ENCODE measurements at regions not wholly inside any gene's neighbourhood (a gene's known extent, or its start where the extent isn't known, plus 50 kb on each side); places are given as distances from the start of the nearest gene placed in this dataset.
"Not testable (repeated sequence)": the region's sequence is repeated elsewhere in the genome, so short reads cannot be mapped to it uniquely, and the experiment has no call there.

DNA sequence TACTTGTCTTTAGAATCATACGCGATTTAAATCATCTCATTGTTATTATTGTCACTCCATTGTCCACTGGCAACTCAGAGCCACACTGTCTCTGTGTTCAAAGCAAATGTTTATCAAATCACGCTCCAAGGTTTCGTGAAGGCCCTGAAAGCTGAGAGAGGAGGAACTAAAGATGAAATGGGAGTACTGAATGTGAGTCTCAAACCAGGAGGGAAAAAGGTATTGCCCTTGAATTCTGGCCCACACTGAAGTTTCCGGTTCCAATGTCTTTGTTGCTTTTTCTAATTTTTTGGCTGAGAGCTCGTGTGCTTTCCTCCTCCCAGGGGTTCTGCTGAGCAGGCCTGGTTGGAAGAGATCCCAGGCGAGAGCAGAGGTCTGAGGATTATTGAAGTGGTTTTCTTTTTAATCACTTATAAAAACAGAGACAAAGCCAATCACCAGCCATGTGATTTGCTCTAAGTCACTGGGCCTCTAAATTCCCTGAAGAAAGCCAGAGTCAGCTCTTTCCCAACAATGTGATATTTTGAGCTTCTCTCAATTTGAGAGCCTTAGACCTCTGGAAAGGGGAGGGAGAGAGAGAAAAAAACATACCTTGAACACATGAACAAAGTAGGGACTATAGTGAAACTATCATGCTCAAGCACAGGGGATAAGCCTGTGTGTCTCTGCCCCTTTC, 420.8 kb upstream of the GRAMD2B start:
- DNase-seq: no peak

DNA sequence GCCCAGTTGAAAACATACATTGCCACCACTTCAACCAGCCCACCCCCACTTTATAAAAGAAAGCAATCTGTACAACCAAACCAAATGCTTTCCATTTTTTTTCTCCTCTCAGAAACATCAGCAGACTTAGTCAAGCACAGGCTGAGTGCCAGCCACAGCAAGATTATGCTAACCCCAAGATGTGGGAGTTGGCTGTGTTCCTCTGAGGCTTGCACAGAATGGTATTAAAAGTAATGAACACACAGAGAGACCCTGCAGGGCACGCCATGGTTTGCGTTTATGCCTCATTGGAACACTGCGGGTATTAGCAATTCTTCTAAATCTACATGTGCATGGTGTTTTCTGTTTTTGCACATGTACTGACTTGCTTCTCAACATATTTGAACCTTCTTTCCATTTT, 419.9 kb upstream of the GRAMD2B start:
- DNase-seq: no peak

DNA sequence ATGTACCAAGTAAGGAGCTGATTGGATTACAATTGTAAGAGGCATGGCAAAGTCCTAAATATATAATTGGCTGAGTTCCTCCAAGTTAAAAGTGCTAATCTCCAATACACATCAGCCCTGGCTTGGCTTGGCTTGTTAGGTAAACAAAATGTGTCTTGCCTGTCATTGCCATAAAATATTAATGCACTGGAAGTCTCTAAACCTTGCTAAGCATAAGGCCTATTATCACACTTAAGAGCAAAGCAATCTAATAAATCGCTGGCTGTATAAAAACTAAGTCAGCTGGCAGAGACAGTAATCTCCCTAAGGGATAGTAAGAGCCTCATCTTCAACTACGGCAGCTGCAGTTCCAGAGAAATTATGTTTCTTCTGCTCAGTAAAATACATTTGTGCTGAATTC, 418.6 kb upstream of the GRAMD2B start:
- no peak for DNase-seq

DNA sequence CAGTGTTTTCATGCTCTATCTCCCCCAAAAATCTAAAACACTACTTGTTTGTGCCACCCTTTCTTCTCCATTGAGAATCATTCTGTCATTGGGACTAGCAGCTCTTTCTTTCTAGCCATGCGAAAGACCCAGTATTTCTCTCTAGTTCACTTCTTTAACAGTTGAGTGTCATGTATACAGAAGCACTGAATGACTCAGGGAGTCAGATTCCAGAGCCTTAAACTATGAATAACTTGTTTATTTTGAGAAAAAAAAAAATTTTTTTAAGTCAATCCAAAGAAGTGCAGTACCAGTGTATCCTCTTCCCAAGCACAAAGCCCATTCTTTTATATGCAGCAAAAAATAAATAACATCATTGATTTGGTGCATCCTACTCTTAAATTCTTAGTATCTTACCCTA, 415.4 kb upstream of the GRAMD2B start:
- no peak for DNase-seq

DNA sequence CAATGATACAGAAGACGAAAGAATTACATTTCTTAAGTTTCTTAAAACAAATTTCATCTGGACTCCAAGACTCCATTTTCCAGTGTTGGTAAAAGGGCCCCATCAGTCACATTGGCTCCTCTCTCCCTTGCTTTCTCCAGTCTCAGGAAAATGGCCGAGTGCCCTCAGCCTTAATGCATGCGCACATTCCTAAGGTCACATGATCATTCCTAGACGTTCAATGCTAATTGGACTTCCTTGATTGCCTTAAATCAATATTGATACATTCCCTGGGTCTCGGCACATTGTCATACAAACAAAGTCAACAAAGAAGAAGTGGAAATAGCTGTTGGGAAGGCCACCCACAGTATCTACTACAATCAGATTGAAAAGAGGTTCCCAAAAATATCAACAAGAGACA, 413.6 kb upstream of the GRAMD2B start:
- no peak for DNase-seq

DNA sequence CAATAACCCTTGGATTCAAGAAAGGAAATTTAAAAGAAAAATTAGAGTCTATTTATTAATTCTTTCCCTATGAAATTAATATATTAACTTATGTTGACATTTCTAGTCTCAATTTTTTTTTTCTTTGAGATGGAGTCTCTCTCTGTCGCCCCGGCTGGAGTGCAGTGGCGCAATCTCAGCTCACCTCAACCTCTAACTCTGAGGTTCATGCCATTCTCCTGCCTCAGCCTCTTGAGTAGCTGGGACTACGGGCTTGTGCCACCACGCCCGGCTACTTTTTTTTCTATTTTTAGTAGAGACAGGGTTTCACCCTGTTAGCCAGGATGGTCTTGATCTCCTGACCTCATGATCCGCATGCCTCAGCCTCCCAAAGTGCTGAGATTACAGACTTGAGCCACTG, 411.7 kb upstream of the GRAMD2B start:
- not testable (repeated sequence) for DNase-seq

DNA sequence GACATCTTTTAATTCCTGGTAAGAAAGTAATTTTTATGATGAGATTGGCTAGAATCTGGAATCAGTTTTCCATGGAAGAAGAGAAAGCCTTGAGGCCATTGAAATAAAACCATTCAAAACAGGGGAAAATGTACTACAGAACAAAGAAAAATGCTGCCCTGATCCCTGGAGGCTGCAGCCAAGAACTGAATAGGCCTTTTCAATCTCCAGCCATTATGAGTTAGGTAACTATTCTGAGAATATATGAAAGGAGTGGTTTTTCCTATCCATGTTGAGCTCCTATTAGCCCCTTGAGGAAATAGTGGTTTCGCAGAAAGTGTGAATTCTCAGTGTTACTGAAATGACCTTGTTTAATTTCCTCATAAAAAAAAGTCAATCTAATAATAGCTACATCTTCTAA, 408.5 kb upstream of the GRAMD2B start:
- no peak for DNase-seq

DNA sequence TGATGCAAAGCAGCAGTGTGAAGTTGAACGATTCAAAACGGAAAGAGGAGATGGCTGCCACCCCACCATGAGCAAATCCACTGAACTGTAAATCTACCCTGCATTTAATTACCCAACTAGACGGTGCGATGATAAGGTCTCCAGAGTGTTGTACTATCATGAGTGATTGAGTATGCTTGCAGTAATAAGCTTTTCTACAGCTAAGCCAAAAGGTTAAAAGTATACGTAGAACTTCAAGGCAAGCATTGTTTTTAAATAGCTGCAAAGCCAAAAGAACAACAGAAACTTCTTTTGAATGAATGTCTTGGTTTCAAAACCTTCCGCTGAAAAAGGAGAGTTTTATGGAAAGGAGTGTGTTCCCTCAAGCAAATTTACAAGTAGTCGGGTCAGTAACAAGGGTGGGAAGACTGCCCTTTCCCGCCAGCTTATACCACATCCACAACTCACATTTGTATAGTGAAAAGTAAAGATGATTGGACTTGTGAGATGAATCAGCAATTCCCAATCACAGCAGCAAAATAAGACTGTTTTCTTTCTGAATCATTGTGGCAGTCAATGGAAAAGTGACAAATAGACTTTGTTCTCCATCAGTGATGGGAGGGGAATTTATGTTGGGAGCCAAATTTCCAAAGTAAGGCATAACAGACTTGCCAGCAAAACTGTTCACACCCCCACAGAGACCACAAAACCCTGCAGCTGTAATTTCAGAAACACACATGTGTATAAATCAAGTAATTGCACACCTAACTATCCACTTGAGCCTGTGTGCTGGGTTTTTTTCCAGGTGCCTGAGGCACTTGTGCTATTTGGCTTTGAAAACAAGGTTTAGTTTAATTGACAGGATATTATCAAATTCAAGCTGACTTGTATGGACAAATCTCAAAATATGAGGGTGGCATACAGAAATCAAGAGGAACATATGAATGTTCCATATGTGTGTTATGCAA, 407.7 kb upstream of the GRAMD2B start:
- DNase-seq: peak; percentile 51

DNA sequence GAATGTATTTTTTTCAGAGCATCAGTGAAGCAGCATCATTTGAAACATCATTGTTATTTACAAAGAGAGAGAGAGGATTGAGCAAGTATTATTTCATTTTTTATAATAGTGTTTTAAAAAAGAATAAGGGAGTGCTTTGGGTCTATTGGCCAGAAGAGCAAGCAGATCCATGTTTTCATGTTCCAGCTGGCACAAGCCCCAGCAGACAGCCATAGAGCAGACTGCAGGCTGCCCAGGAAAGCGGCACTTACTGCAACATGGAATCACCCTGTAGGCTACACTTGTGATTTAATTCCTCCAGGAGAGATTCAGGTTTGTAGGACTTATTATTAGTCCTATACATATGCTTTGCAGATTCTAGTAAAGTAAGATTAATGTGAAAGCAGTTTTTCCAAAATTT, 407.0 kb upstream of the GRAMD2B start:
- DNase-seq: peak; percentile 26

DNA sequence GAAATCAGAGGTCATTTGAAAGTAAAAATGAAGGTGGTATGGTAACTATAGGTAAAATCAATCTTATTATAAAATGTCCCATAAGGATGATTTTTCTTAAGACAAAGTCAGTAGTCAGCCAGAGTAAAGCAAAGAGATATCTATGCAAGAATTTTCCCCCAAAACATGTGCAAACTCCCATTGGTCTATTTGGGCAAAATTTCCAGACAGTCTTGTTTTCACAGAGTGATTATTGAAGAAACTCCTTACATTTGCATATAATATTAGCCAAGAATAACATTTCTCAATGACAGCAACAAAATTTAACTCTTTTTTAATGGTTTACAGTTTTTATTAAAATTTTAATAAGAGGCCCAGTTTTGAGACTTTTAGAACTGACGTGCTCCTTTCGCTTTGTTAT, 406.1 kb upstream of the GRAMD2B start:
- no peak for DNase-seq

DNA sequence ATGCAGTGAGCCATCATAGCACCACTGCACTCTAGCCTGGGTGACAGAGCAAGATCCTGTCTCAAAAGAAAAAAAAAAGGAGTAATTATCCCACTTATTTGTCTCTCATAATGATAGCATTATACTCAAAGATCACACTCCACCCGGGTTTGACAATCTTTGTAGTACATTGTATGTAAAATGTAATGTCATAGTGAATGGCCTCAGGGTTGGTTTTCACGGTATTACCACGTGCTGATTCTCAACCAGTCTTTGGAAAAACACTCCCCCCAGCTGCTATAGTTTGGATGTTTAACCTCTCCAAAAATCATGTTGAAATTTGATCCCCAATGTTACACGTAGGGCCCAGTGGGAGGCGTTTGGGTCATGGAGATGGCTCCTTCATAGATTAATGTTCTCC, 402.4 kb upstream of the GRAMD2B start:
- no peak for DNase-seq

DNA sequence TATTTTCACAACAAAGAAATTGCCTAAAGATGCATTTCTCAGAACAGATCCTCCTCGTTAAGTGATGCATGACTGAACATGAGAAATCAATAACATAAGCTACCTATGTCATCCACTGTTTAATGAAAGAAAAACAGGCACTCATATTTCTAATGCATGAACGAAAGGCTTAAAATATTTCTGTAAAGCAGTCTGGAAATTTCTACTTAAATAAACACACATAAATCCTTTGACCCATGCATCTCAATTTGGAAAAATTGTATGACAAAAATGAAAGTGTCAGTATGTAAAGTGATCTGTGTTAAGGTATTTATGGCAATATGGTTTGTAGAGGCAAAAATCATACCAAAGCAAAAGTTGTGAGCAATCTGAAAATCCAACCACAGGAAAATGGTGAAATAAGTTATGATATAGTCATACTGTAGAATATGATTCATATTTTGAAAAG, 399.2 kb upstream of the GRAMD2B start:
- no peak for DNase-seq

DNA sequence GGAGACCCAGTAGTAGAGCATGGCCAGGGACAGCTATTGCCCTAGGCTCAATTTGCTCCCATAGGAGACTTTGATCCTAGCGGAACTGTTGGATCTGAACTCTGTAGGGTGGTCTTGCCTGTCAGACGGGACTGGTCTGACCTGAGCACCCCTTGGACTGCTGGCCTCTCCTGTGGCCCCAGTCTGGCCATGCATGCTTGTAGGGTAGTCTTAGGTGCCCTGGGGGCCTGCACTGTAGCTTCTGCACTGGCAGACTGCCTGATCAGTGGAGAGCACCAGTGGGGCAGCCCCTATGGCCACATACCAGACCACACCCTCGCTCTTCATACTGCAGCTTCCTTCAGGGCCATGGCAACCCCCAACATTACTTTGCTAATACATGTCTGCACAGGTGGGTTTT, 396.1 kb upstream of the GRAMD2B start:
- DNase-seq: no peak

DNA sequence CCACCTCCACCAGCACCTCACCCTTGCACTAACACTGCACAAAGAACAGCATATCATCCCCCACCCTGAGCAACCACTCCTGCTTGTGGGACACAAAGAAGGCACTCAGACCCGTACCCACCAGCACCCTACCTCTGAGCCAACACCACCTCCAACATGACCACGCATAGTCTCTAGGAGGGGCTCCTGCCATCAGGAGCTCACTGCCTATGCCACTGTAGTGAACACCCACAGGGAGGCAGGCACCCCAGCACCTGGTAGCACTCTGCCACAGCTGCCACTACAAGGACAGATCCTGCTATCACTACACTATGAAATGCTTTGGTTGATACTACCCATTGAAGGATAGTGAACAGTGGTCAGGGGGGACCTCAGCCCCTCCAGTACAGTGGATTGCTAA, 395.6 kb upstream of the GRAMD2B start:
- no peak for DNase-seq

DNA sequence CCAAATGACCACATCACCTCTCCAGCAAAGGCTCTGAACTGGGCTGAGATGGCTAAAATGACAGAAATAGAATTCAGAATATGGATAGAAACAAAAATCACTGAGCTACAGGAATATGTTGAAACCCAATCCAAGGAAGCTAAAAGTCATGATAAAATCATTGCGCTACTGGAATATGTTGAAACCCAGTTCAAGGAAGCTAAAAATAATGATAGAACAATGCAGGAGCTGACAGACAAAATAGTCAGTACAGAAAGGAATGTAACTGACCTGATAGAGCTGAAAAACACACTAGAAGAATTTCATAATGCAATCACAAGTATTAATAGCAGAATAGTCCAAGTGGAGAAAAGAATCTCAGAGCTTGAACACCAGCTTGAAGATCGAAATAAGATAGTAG, 394.9 kb upstream of the GRAMD2B start:
- no peak for DNase-seq

DNA sequence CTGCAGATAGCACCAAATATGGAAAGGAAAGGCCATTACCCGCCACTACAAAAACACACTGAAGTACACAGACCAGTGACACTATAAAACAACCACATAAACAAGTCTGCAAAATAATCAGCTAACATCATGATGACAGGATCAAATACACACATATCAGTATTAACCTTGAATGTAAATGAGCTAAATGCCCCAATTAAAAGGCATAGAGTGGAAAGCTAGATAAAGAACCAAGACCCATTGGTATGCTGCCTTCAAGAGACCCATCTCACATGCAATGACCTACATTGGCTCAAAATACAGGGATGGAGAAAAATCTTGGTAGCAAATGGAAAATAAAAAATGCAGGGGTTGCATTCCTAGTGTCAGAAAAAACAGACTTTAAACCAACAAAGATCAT, 393.9 kb upstream of the GRAMD2B start:
- not testable (repeated sequence) for DNase-seq

DNA sequence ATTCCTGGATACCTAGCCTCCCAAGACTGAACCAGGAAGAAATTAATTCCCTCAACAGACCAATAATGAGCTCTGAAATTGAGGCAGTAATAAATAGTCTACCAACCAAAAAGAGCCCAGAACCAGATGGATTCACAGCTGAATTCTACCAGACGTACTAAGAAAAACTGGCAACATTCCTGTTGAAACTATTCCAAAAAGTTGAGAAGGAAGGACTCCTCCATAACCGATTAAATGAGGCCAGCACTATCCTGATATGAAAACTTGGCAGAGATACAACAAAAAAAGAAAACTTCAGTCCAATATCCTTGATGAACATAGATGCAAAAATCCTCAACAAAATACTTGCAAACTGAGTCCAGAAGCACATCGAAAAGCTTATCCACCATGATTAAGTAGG, 392.5 kb upstream of the GRAMD2B start:
- DNase-seq: no peak

DNA sequence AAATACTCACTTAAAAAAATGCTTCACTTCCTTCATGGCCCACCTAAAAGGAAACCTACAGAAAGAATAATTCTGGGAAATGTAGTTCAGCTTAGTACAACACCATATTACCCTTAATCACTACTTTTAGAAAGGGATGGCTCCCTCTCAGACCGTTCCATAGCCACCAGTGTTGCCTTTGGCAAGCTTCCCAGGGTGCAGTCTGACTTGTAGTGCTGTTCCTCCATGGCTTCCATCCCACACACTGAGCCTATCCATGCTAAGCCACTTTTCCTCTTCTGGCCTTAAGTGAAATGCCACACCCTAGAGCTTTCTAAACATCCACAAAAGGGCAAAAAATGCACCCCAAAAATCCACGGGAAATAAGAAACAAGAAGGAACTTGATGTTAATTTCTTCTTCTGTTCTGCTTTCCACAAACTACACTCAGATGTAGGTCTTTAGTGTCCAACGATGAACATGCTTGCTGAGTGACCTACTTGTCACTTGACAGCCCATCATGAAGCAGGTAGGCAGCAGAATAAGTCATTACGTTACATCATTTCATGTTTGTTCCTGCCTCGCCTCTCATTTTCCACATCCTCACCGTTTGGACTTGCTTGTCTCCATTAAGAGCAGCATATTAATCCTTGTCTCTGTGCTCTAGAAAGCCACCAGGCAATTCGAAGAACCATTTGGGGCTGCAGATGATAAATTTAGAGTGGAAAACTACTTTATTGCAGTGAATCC, 391.1 kb upstream of the GRAMD2B start:
- peak; percentile 41 for DNase-seq

DNA sequence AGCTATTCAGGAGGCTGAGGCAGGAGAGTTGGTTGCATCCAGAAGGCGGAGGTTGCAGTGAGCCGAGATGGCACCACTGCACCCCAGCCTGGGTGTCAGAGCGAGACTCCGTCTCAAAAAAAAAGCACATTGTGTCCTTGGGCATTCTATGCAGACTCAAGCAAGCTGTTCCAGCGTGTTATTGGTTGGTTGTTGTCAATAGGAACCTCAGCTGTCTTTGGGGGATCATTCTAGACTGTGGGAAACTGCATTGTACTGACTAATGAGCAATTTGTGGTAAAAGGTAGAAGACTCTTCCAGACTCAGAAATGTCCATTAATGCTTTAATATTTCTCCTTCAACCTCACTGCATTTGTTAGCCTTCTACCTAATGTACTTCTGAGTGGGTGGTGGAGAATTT, 379.5 kb upstream of the GRAMD2B start:
- no peak for DNase-seq

DNA sequence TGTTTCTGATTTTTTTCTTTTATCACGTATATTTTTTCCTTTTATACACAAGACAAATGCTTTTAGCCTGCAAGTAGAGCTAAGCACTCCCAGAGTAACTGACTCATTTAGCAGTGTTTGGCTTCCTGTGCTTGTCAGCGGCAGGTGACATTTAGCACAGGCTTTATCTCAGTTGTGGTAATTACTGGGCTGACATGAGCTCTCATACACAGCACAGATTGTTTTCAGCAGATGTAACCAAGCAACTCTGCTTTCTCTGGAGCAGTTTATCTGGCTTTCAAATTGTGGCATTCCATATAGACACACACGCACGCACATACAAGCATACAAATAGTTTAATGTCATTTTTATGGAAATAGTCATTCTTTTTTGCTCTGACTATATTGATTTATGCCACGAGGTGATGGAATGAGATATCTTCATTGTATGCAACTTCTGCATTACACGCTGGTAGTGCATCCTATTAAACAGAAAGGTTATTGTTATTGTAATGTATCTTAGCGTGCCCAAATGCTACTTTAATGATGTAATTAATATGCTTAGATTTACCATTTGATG, 379.0 kb upstream of the GRAMD2B start:
- peak; percentile 90 for DNase-seq

DNA sequence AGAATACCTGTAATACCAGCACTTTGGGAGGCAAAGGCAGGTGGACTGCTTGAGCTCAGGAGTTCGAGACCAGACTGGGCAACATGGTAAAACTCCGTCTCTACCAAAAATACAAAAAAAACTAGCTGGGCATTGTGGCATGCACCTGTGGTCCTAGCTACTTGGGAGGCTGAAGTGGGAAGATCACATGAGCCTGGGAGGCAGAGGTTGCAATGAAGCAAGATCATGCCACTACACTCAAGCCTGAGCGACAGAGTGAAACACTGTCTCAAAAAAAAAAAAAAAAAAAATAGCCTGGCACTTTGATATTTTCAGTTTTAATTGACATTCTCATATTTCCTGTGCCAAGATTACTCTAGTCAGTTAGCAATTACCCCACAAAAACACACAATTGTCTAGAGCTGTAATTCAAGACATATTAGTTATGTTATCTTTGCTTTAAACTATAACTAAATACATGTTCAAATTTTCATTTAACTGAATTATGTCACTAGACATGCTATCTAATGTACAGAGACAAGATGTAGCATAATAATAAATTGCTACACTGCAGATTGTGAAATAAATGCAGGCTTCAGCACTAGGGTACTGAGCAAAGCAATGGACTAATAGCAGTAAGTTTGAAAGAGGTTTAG, 378.2 kb upstream of the GRAMD2B start:
- DNase-seq: no peak

DNA sequence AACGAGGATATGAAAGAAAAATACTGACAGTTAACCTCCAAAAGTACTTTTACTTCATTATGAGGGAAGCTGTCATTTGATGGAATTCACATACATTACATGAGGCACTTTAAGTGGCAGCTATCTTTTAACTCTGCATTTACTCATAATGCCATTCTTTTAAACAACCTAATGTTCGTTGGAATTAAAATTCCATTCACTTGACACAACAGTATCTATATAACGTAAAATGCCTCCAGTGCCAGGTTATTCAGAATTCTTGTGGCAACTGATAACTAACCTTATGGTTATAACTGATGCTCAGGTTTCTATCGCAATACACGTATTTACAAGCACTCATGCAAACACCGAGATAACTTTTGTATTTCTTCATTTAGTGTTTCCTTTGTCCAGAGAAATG, 376.9 kb upstream of the GRAMD2B start:
- no peak for DNase-seq
